22Rv1 (cell line): ENCODE measurements at regions not wholly inside any gene's neighbourhood (a gene's known extent, or its start where the extent isn't known, plus 50 kb on each side); places are given as distances from the start of the nearest gene placed in this dataset.

ENCODE experiments used
- ZFX ChIP-seq: fragments of 450-650 bp; IDR thresholded peaks from 2 replicates; pipeline ENCODE4 v1.6.1; 2017; ENCODE audit warnings: antibody characterized with exemption, borderline replicate concordance
- TF ChIP-seq, protein P1 (sequence below): fragments of 450-650 bp; IDR thresholded peaks from 2 replicates; pipeline ENCODE4 v1.5.1; 2017; ENCODE audit warnings: mild to moderate bottlenecking

GRCh38 chr6:84910906-84911607 is 146.7 kb upstream of the TBX18 start:
- TF ChIP-seq, protein P1, sequence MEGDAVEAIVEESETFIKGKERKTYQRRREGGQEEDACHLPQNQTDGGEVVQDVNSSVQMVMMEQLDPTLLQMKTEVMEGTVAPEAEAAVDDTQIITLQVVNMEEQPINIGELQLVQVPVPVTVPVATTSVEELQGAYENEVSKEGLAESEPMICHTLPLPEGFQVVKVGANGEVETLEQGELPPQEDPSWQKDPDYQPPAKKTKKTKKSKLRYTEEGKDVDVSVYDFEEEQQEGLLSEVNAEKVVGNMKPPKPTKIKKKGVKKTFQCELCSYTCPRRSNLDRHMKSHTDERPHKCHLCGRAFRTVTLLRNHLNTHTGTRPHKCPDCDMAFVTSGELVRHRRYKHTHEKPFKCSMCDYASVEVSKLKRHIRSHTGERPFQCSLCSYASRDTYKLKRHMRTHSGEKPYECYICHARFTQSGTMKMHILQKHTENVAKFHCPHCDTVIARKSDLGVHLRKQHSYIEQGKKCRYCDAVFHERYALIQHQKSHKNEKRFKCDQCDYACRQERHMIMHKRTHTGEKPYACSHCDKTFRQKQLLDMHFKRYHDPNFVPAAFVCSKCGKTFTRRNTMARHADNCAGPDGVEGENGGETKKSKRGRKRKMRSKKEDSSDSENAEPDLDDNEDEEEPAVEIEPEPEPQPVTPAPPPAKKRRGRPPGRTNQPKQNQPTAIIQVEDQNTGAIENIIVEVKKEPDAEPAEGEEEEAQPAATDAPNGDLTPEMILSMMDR, result no peak
- no peak for TF ChIP-seq ZFX
